Lower leg skin (tissue), 3 donors: ENCODE measurements at regions not wholly inside any gene's neighbourhood (a gene's known extent, or its start where the extent isn't known, plus 50 kb on each side); places are given as distances from the start of the nearest gene placed in this dataset.

Experiments used
- CTCF ChIP-seq, 3 donors: fragments of 450-650 bp; IDR thresholded peaks; one replicate each; pipeline ENCODE4 v1.5.1; 2016; ENCODE audit warnings: antibody characterized with exemption in 3 of 3, mild to moderate bottlenecking in 3 of 3, moderate library complexity in 2 of 3
- POLR2A ChIP-seq, 2 donors: fragments of 450-650 bp; IDR thresholded peaks; one replicate each; pipeline ENCODE4 v1.6.1; 2016 to 2017; ENCODE audit warnings: antibody characterized with exemption in 2 of 2, mild to moderate bottlenecking in 1 of 2, moderate library complexity in 1 of 2

- TF ChIP-seq CTCF (IDR thresholded peaks at IDR 0.05) (no peak), POLR2A (IDR thresholded peaks at IDR 0.05) (no peak)
Measured at GRCh38 chr3:72597756-72598195, 250.5 kb downstream of the SHQ1 start.
